Stimulated activated memory B cell treated with anti-CD40 and anti-IgM and Interleukin-4, amounts not matched to agents 10 μg/mL and 1 μg/mL and 100 μg/mL, for 72 hours (primary cell): ENCODE measurements at regions not wholly inside any gene's neighbourhood (a gene's known extent, or its start where the extent isn't known, plus 50 kb on each side); places are given as distances from the start of the nearest gene placed in this dataset.
"Not testable (repeated sequence)": the region's sequence is repeated elsewhere in the genome, so short reads cannot be mapped to it uniquely, and the experiment has no call there.

ENCODE experiments used
- ATAC-seq: fragments of 150-1000 bp; cut with Tn5 transposase; 2 replicates; pipeline ENCODE4 v1.10.0; 2021
- H3K27ac Mint-ChIP-seq: one replicate; pipeline ENCODE4 v1.8.0; 2022; ENCODE audit warnings: mild to moderate bottlenecking, mixed read lengths
- H3K27me3 Mint-ChIP-seq: one replicate; pipeline ENCODE4 v1.8.0; 2022; ENCODE audit warnings: mixed read lengths
- H3K36me3 Mint-ChIP-seq: one replicate; pipeline ENCODE4 v1.8.0; 2022; ENCODE audit warnings: mixed read lengths
- H3K4me1 Mint-ChIP-seq: one replicate; pipeline ENCODE4 v1.8.0; 2022; ENCODE audit warnings: mixed read lengths
- H3K4me3 Mint-ChIP-seq: one replicate; pipeline ENCODE4 v1.8.0; 2022; ENCODE audit warnings: mild to moderate bottlenecking, moderate library complexity, mixed read lengths
- H3K9me3 Mint-ChIP-seq: one replicate; pipeline ENCODE4 v1.8.0; 2022; ENCODE audit warnings: mixed read lengths

DNA sequence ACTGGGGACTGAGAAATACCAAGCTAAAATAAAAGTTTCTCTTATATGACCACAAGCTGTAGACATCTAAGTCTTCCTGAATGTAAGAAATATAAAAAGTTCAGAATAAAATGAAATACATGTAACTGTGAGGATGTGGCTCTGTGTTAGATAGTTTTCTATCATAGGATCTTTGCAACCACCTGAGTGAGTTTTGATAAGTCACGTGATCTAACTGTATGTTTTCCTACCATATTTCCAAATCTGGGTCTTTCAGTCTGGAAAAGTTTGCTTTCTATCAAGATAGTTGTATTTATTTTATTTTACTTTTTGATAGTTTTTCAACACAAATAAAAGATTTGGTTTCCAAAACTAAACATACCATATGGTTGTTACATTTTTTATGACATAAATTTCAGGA is 1905.8 kb upstream of the ACO1 start:
- no peak for ATAC-seq
- Mint-ChIP-seq H3K4me1 (no peaks in the 10 kb centered on the region), H3K27ac (no peak overlapping the region), H3K4me3 (no peak overlapping the region), H3K27me3 (no peaks in the 10 kb centered on the region), H3K36me3 (no peaks in the 10 kb centered on the region), H3K9me3 (no peaks in the 10 kb centered on the region)

DNA sequence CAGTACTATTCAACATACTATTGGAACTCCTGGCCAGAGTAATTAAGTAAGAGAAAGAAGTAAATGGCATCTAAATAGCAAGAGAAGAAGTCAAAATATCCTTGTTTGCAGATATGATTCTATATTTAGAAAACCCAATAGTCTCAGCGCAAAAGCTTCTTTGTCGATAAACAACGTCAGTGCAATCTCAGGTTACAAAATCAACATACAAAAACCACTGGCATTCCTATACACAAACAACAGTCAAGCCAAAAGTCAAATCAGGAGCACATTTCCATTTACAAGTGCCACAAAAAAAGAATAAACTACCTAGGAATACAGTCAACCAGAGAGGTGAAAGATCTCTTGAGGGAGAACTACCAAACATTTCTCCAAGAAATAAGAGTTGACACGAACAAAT is 1901.9 kb upstream of the ACO1 start:
- Mint-ChIP-seq H3K4me1 (no peaks in the 10 kb centered on the region), H3K27me3 (no peaks in the 10 kb centered on the region), H3K9me3 (peaks cover 3% of the 10 kb centered on the region), H3K36me3 (no peaks in the 10 kb centered on the region), H3K4me3 (no peak overlapping the region), H3K27ac (no peak overlapping the region)
- ATAC-seq, result no peak

DNA sequence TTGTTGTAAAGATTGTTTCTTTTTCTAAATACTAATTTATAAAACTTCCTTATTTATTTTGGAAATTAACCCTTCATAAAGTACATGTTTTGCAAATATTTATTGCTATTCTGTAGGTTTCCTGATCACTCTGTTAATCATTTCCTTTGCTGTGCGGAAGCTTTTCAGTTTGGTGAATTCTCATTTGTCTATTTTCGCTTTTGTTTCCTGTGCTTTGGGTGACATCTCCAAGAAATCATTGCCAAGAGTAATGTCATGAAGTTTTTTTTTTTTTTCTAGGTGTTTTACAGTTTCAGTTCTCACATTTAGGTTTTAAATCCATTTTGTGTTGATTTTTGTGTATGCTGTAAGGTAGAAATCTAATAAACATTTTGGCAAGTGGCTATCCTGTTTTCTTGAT is 1899.8 kb upstream of the ACO1 start:
- Mint-ChIP-seq H3K27ac (no peak overlapping the region), H3K36me3 (no peaks in the 10 kb centered on the region), H3K27me3 (no peaks in the 10 kb centered on the region), H3K4me1 (no peaks in the 10 kb centered on the region), H3K4me3 (no peak overlapping the region), H3K9me3 (peaks cover 3% of the 10 kb centered on the region)
- no peak for ATAC-seq

DNA sequence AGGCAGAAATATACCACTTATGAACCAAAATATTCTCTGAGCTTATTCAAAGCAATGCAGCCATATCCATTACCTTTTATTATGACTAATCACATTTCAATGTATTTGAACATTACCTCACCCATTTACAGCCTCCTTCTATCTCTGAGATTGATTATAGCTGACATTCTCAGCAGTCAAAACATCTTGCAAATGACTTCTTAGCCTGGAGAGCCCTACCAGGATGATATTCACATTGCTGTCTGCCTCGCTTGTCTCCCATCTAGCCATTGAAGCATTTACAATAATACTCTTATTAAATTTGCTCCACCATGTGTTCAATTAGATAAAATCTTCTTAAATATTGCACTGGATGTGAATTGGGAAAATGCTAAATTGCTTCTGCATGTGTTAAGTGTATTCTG is 1879.9 kb upstream of the ACO1 start:
- Mint-ChIP-seq H3K27ac (no peak overlapping the region), H3K9me3 (peaks cover 2% of the 10 kb centered on the region), H3K36me3 (no peaks in the 10 kb centered on the region), H3K4me1 (no peaks in the 10 kb centered on the region), H3K4me3 (no peak overlapping the region), H3K27me3 (no peaks in the 10 kb centered on the region)
- ATAC-seq, result no peak

DNA sequence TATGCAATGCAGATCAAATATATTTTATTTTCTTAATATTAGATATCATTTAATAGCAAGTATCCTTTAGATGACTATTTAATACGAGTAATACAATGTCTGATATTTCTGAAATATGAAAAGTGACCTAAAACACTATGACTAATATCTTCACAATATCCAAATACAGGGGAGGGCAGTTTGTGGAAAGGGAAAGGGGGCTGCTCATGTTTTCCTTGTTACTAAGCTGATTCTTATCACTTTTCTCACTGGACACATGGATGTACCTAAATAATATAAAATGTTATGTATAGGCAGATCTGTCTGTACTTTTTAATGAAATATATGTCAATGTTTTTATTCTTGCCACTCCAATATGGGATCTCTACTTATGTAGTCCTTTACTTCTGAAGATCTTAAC is 1879.1 kb upstream of the ACO1 start:
- no peak overlapping the region for H3K27ac Mint-ChIP-seq
- no peak for ATAC-seq
- no peaks in the 10 kb centered on the region for H3K27me3 Mint-ChIP-seq
- H3K9me3 Mint-ChIP-seq, result peaks cover 2% of the 10 kb centered on the region
- H3K4me3 Mint-ChIP-seq, result no peak overlapping the region
- H3K4me1 Mint-ChIP-seq, result no peaks in the 10 kb centered on the region
- no peaks in the 10 kb centered on the region for H3K36me3 Mint-ChIP-seq

DNA sequence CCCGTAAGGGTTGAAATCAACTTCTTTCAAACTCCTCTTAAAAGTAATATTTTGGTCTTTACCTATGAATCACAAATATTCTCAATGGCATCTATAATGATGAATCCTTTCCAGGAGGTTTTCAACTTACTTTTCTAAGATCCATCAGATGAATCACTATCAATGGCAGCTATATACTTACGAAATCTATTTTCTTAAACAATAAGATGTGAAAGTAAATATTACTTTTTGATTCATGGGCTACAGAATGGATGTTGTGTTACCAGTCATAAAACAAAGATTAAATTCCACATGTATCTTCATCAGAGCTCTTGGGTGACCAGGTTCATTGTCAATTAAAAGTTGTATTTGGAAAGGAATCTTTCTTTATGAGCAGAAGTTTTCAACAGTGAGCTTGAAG is 1877.7 kb upstream of the ACO1 start:
- Mint-ChIP-seq H3K4me3 (no peak overlapping the region), H3K27me3 (no peaks in the 10 kb centered on the region), H3K4me1 (no peaks in the 10 kb centered on the region), H3K27ac (no peak overlapping the region), H3K9me3 (peaks cover 2% of the 10 kb centered on the region), H3K36me3 (no peaks in the 10 kb centered on the region)
- no peak for ATAC-seq

DNA sequence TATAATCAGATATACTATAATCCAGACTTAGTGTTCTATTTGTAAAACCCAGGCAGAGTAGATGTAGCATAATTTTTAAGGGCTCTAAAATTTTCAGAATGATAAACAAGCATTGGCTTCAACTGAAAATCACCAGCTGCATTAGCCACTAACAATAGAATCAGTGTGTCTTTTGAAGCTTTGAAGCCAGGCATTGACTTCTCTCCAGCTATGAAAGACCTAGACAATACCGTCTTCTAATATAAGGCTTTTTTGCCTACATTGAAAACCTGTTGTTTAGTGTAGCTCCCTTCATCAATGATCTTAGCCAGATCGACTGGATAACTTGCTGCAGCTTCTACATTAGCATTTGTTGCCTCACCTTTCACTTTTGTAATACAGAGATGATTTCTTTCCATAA is 1877.3 kb upstream of the ACO1 start:
- Mint-ChIP-seq H3K27me3 (no peaks in the 10 kb centered on the region), H3K27ac (no peak overlapping the region), H3K4me3 (no peak overlapping the region), H3K36me3 (no peaks in the 10 kb centered on the region), H3K9me3 (peaks cover 2% of the 10 kb centered on the region), H3K4me1 (no peaks in the 10 kb centered on the region)
- ATAC-seq, result no peak

DNA sequence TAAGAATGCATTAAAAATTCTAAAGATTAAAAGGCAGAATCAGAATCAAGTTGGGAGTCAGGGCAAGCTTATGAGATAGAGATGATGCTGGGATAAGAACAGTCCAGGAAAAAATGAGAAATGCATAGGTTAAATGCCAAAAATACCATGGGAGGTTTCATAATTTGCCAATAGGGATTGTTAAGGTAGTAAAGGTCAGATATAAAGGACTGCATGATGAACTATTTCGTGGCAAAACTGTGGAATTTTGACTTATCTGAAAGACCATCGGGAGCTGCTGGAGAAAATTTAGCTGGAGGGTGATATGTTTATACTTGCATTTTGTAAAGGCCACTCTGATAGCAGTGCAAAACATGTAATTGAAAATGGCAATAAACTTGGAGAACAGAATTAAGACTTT is 1872.8 kb upstream of the ACO1 start:
- no peak overlapping the region for H3K27ac Mint-ChIP-seq
- H3K9me3 Mint-ChIP-seq, result peaks cover 3% of the 10 kb centered on the region
- H3K4me1 Mint-ChIP-seq, result no peaks in the 10 kb centered on the region
- H3K4me3 Mint-ChIP-seq, result no peak overlapping the region
- H3K36me3 Mint-ChIP-seq, result no peaks in the 10 kb centered on the region
- no peak for ATAC-seq
- no peaks in the 10 kb centered on the region for H3K27me3 Mint-ChIP-seq

DNA sequence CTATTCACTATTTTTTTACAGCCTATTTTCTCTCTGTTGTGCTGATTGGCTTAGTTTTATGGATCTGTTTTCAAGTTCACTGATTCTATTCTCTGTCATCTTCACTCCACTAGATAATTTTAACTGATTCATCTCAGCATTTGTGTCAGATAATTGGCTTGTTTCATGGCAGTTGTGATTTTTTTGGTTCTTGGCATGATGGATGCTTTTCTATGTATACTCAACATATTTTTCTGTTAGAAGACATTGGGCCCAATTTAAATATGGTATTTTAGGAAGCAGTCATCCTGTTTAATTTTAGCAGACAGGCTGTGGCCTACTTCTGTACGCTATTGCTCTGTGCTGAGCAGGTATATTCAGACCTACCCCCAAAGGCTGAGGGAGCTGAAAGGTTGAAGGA is 1865.3 kb upstream of the ACO1 start:
- Mint-ChIP-seq H3K4me3 (no peak overlapping the region), H3K36me3 (no peaks in the 10 kb centered on the region), H3K27me3 (no peaks in the 10 kb centered on the region), H3K4me1 (no peaks in the 10 kb centered on the region), H3K27ac (no peak overlapping the region), H3K9me3 (no peaks in the 10 kb centered on the region)
- no peak for ATAC-seq

DNA sequence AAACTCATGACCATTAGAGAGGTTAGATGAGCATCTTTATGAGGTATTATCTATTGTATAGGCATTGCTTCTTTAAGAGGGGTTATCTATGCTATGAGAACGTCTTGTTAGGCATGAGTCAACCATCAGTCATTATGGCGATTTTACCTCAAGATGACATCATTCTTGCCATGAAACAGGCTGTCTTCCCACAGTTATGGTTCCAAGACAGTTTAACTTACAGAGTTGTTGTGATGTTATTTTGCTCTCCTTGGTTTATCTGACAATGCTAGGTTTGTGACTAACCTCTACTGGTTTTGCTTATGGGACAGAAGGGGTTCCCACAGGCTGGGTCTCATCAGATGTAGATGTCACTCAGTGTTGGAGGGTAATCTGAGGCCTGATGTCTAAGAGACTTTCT is 1864.7 kb upstream of the ACO1 start:
- ATAC-seq, result no peak
- Mint-ChIP-seq H3K27ac (no peak overlapping the region), H3K4me1 (no peaks in the 10 kb centered on the region), H3K9me3 (no peaks in the 10 kb centered on the region), H3K27me3 (no peaks in the 10 kb centered on the region), H3K4me3 (no peak overlapping the region), H3K36me3 (no peaks in the 10 kb centered on the region)

DNA sequence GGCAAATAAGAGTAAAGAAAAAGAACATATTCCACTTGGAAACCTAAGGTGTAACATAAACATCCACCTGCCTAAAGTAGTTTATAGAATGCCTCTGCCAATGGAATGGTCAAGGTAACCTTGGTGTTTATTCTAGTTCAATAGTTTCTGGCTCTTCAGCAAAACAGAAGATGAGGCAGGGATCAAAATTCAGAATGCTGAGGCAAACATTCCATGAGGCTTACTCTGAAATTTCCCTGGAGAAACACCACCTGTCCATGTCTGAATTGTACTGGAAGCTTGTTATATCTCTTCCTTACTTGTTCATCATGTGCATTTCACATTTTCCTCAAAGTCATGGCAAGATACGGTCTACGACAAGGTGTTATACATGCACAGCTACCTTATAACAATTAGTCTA is 1862.4 kb upstream of the ACO1 start:
- no peak for ATAC-seq
- Mint-ChIP-seq H3K9me3 (no peaks in the 10 kb centered on the region), H3K27ac (no peak overlapping the region), H3K36me3 (no peaks in the 10 kb centered on the region), H3K4me3 (no peak overlapping the region), H3K27me3 (no peaks in the 10 kb centered on the region), H3K4me1 (no peaks in the 10 kb centered on the region)

DNA sequence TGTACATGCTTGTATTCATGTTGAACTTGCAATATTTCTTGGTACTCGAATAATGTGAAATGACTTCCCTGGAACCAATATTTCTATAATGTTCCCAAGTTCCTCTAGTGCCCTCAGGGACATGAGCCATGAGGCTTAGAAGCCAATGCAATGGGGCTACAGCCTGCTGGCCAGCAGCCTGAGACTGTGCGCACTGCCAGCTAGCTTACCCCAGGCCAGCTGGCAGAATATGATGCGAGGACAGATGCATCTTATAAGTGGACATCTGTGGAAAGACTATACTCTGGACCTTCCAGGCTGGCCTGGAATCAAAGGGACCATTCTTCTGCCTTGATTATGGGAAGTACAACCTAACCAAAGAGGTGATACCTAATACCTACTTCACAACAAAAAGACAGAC is 1862.0 kb upstream of the ACO1 start:
- Mint-ChIP-seq H3K9me3 (no peaks in the 10 kb centered on the region), H3K36me3 (no peaks in the 10 kb centered on the region), H3K27me3 (no peaks in the 10 kb centered on the region), H3K4me1 (no peaks in the 10 kb centered on the region), H3K27ac (no peak overlapping the region), H3K4me3 (no peak overlapping the region)
- ATAC-seq, result no peak

DNA sequence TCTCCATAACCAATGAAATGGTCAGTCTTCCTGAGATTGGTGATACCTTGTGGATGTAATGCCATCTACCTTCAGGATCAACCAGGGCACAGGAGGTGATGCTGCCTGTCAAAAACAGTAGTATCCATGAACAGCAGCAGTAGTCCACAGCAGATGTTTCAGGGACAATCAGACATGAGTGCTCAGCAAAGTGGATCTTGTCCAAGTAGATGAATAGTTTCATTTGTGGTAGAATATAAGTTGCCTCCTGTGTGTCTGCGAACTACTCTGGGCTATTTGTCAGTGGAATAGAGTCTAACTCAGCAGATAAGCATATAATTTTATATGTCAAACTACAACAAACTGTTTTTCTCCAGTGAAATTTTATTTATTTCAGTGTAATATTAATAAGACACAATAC is 1860.1 kb upstream of the ACO1 start:
- no peaks in the 10 kb centered on the region for H3K4me1 Mint-ChIP-seq
- no peaks in the 10 kb centered on the region for H3K9me3 Mint-ChIP-seq
- no peak overlapping the region for H3K4me3 Mint-ChIP-seq
- ATAC-seq, result no peak
- no peak overlapping the region for H3K27ac Mint-ChIP-seq
- H3K36me3 Mint-ChIP-seq, result no peaks in the 10 kb centered on the region
- no peaks in the 10 kb centered on the region for H3K27me3 Mint-ChIP-seq

DNA sequence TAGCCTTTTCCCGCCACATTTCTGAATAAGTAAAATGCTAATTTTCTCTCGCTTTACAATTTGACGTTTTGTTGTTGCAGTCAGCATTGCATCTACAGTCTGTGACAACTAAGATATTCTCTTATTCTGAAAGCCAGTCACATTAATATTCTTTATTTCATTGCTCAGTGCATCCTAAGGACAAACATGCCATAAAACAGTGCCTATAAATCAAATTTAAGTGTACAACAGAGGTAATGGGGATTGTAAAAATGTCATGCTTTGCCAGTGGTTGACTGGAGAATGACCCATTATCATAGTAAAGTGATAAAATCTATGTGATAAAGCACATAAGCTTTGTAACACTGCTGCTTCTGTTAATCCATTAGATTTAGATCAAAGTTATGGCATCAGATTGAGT is 1850.0 kb upstream of the ACO1 start:
- Mint-ChIP-seq H3K9me3 (peaks cover 10% of the 10 kb centered on the region), H3K4me3 (no peak overlapping the region), H3K36me3 (no peaks in the 10 kb centered on the region), H3K27me3 (no peaks in the 10 kb centered on the region), H3K4me1 (no peaks in the 10 kb centered on the region), H3K27ac (no peak overlapping the region)
- ATAC-seq, result no peak

DNA sequence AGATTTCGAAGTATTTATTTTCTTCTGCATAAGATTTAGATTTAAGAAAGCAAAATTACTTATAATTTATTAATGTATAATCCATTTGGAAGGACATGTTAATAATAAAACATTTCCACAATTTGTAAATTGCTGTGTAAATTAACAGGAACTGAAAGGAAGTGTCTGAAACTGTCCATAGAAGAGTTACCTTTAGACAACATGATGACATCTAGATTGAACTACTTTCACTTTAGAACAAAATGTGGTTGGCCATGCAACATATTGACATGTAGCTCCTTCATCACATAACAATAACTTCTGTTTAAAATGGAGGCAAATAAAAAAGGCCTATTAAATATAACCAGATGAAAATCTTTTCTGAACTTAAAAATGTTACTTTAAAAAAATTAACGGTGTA is 1849.5 kb upstream of the ACO1 start:
- no peak overlapping the region for H3K4me3 Mint-ChIP-seq
- no peaks in the 10 kb centered on the region for H3K36me3 Mint-ChIP-seq
- peaks cover 10% of the 10 kb centered on the region for H3K9me3 Mint-ChIP-seq
- no peaks in the 10 kb centered on the region for H3K4me1 Mint-ChIP-seq
- ATAC-seq, result no peak
- no peak overlapping the region for H3K27ac Mint-ChIP-seq
- H3K27me3 Mint-ChIP-seq, result no peaks in the 10 kb centered on the region

DNA sequence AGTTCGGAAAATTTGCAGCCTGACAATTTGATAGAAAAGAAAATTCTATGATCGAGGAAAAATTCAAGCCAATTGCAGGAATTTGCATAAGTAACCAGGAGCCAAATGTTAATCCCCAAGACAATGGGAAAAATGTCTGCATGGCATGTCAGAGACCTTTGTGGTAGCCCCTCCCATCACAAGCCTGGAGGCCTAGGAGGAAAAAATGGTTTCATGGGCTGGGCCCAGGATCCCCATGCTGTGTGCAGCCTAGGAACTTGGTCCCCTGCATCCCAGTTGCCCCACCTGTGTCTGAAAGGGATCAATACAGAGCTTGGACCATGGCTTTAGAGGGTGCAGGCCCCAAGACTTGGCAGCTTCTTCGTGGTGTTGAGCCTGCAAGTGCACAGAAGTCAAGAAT is 1847.9 kb upstream of the ACO1 start:
- Mint-ChIP-seq H3K4me3 (no peak overlapping the region), H3K9me3 (peaks cover 8% of the 10 kb centered on the region), H3K27ac (no peak overlapping the region), H3K36me3 (no peaks in the 10 kb centered on the region), H3K27me3 (no peaks in the 10 kb centered on the region), H3K4me1 (no peaks in the 10 kb centered on the region)
- ATAC-seq, result no peak

DNA sequence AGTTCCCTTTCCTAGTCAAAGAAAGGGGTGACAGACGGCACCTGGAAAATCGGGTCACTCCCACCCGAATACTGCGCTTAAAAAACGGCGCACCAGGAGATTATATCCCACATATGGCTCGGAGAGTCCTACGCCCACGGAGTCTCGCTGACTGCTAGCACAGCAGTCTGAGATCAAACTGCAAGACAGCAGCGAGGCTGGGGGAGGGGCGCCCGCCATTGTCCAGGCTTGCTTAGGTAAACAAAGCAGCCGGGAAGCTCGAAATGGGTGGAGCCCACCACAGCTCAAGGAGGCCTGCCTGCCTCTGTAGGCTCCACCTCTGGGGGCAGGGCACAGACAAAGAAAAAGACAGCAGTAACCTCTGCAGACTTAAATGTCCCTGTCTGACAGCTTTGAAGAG is 1844.7 kb upstream of the ACO1 start:
- not testable (repeated sequence) for ATAC-seq, H3K9me3 Mint-ChIP-seq, H3K36me3 Mint-ChIP-seq, H3K4me1 Mint-ChIP-seq, H3K27ac Mint-ChIP-seq, H3K27me3 Mint-ChIP-seq, H3K4me3 Mint-ChIP-seq
